ENCODE measurements at regions not wholly inside any gene's neighbourhood (a gene's known extent, or its start where the extent isn't known, plus 50 kb on each side); places are given as distances from the start of the nearest gene placed in this dataset.
"Not testable (repeated sequence)": the region's sequence is repeated elsewhere in the genome, so short reads cannot be mapped to it uniquely, and the experiment has no call there.

DNA sequence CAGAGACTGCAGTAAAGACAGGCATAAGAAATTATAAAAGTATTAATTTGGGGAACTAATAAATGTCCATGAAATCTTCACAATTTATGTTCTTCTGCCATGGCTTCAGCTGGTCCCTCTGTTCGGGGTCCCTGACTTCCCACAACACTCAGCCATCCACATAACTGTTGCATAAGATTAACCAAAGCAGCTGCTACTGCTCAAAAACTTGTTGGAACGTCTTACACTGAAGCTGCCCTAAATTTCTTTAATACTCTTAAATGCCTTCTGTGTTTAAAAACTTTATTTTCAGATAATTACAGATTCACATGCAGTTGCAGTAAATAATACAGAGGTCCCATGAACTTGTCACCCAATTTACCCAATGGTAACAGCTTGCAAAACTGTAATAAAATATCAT is 193.1 kb upstream of the DTNA start:
- not testable (repeated sequence) for H3K4me1 Mint-ChIP-seq; ATAC-seq; H3K27me3 ChIP-seq (ENCODE audit: insufficient read depth); H3K36me3 ChIP-seq (ENCODE audit: insufficient read depth); H3F3A ChIP-seq (replicated peaks; ENCODE audit: low read depth); H3K9me2 ChIP-seq (ENCODE audit: insufficient read depth); H2AFZ ChIP-seq; H3K27me3 Mint-ChIP-seq (ENCODE audit: insufficient read depth, low read depth, poor library complexity); H3K27ac ChIP-seq (ENCODE audit: low read depth); H4K20me1 ChIP-seq (replicated peaks; ENCODE audit: insufficient read depth); H3K4me1 ChIP-seq (ENCODE audit: insufficient read depth); H3K4me3 ChIP-seq; H3K27ac Mint-ChIP-seq; DNase-seq (ENCODE audit: low spot score); H3K79me2 ChIP-seq (replicated peaks; ENCODE audit: insufficient read depth); H3K4me2 ChIP-seq; H3K4me3 Mint-ChIP-seq
- peaks cover 17% of the 10 kb centered on the region for H3K9me3 Mint-ChIP-seq
- peaks cover 28% of the 10 kb centered on the region for H3K36me3 Mint-ChIP-seq (ENCODE audit: low read depth)

DNA sequence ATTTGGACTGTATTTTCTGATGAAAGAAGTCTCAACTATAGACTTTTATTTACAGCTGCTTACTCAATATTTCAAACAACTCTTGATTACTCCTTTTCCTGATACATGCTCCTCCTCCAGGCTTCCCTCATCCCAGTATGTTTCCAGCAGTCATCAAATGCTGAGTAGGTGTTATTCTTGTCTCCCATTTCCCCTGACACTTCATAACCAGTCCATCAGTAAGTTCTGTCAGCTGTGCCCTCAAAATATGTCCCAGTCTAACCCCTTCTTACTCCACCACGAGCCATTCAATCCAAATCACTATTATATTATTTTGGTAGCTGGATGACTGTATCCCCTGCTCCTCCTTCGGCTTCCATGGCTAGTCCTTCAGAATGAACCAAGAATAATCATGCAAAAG is 189.1 kb upstream of the DTNA start:
- Histone ChIP-seq H3K4me3 (no peak overlapping the region), H3K27ac (ENCODE audit: low read depth) (no peak overlapping the region), H3K27me3 (ENCODE audit: insufficient read depth) (no peaks in the 10 kb centered on the region), H3F3A (replicated peaks; ENCODE audit: low read depth) (no peaks in the 10 kb centered on the region), H3K79me2 (replicated peaks; ENCODE audit: insufficient read depth) (no peaks in the 10 kb centered on the region), H3K9me2 (ENCODE audit: insufficient read depth) (no peaks in the 10 kb centered on the region), H2AFZ (no peak overlapping the region), H3K4me1 (ENCODE audit: insufficient read depth) (no peaks in the 10 kb centered on the region; the same call in 1 of the 2 replicates), H4K20me1 (replicated peaks; ENCODE audit: insufficient read depth) (no peaks in the 10 kb centered on the region), H3K36me3 (ENCODE audit: insufficient read depth) (no peaks in the 10 kb centered on the region), H3K4me2 (no peak overlapping the region)
- Mint-ChIP-seq H3K36me3 (ENCODE audit: low read depth) (peaks cover 6% of the 10 kb centered on the region), H3K27ac (no peak overlapping the region), H3K4me3 (no peak overlapping the region), H3K27me3 (ENCODE audit: insufficient read depth, low read depth, poor library complexity) (peaks cover 1% of the 10 kb centered on the region), H3K9me3 (peaks cover 7% of the 10 kb centered on the region), H3K4me1 (peaks cover 5% of the 10 kb centered on the region)
- no peak for DNase-seq (ENCODE audit: low spot score)
- ATAC-seq = no peak
- TF ChIP-seq, protein P1, sequence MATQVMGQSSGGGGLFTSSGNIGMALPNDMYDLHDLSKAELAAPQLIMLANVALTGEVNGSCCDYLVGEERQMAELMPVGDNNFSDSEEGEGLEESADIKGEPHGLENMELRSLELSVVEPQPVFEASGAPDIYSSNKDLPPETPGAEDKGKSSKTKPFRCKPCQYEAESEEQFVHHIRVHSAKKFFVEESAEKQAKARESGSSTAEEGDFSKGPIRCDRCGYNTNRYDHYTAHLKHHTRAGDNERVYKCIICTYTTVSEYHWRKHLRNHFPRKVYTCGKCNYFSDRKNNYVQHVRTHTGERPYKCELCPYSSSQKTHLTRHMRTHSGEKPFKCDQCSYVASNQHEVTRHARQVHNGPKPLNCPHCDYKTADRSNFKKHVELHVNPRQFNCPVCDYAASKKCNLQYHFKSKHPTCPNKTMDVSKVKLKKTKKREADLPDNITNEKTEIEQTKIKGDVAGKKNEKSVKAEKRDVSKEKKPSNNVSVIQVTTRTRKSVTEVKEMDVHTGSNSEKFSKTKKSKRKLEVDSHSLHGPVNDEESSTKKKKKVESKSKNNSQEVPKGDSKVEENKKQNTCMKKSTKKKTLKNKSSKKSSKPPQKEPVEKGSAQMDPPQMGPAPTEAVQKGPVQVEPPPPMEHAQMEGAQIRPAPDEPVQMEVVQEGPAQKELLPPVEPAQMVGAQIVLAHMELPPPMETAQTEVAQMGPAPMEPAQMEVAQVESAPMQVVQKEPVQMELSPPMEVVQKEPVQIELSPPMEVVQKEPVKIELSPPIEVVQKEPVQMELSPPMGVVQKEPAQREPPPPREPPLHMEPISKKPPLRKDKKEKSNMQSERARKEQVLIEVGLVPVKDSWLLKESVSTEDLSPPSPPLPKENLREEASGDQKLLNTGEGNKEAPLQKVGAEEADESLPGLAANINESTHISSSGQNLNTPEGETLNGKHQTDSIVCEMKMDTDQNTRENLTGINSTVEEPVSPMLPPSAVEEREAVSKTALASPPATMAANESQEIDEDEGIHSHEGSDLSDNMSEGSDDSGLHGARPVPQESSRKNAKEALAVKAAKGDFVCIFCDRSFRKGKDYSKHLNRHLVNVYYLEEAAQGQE (IDR thresholded peaks at IDR 0.05; ENCODE audit: unreplicated experiment) = no peak
- TF ChIP-seq EZH2 (IDR thresholded peaks at IDR 0.05; ENCODE audit: low read depth, unreplicated experiment) = no peak
- no peak for TF ChIP-seq ZNF114 (CRISPR knock-in tag; IDR thresholded peaks at IDR 0.05)
- TF ChIP-seq ZNF331 (CRISPR knock-in tag; IDR thresholded peaks at IDR 0.05; ENCODE audit: low read depth) = no peak
- TF ChIP-seq CREB1 (CRISPR knock-in tag; IDR thresholded peaks at IDR 0.05; ENCODE audit: low read depth) = no peak
- TF ChIP-seq, protein P2, sequence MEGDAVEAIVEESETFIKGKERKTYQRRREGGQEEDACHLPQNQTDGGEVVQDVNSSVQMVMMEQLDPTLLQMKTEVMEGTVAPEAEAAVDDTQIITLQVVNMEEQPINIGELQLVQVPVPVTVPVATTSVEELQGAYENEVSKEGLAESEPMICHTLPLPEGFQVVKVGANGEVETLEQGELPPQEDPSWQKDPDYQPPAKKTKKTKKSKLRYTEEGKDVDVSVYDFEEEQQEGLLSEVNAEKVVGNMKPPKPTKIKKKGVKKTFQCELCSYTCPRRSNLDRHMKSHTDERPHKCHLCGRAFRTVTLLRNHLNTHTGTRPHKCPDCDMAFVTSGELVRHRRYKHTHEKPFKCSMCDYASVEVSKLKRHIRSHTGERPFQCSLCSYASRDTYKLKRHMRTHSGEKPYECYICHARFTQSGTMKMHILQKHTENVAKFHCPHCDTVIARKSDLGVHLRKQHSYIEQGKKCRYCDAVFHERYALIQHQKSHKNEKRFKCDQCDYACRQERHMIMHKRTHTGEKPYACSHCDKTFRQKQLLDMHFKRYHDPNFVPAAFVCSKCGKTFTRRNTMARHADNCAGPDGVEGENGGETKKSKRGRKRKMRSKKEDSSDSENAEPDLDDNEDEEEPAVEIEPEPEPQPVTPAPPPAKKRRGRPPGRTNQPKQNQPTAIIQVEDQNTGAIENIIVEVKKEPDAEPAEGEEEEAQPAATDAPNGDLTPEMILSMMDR (conservative IDR thresholded peaks at IDR 0.05; ENCODE audit: low read depth in 2 of 2) = no peak
- TF ChIP-seq NANOG (IDR thresholded peaks at IDR 0.05; ENCODE audit: borderline replicate concordance) = no peak
- TF ChIP-seq, protein P3, sequence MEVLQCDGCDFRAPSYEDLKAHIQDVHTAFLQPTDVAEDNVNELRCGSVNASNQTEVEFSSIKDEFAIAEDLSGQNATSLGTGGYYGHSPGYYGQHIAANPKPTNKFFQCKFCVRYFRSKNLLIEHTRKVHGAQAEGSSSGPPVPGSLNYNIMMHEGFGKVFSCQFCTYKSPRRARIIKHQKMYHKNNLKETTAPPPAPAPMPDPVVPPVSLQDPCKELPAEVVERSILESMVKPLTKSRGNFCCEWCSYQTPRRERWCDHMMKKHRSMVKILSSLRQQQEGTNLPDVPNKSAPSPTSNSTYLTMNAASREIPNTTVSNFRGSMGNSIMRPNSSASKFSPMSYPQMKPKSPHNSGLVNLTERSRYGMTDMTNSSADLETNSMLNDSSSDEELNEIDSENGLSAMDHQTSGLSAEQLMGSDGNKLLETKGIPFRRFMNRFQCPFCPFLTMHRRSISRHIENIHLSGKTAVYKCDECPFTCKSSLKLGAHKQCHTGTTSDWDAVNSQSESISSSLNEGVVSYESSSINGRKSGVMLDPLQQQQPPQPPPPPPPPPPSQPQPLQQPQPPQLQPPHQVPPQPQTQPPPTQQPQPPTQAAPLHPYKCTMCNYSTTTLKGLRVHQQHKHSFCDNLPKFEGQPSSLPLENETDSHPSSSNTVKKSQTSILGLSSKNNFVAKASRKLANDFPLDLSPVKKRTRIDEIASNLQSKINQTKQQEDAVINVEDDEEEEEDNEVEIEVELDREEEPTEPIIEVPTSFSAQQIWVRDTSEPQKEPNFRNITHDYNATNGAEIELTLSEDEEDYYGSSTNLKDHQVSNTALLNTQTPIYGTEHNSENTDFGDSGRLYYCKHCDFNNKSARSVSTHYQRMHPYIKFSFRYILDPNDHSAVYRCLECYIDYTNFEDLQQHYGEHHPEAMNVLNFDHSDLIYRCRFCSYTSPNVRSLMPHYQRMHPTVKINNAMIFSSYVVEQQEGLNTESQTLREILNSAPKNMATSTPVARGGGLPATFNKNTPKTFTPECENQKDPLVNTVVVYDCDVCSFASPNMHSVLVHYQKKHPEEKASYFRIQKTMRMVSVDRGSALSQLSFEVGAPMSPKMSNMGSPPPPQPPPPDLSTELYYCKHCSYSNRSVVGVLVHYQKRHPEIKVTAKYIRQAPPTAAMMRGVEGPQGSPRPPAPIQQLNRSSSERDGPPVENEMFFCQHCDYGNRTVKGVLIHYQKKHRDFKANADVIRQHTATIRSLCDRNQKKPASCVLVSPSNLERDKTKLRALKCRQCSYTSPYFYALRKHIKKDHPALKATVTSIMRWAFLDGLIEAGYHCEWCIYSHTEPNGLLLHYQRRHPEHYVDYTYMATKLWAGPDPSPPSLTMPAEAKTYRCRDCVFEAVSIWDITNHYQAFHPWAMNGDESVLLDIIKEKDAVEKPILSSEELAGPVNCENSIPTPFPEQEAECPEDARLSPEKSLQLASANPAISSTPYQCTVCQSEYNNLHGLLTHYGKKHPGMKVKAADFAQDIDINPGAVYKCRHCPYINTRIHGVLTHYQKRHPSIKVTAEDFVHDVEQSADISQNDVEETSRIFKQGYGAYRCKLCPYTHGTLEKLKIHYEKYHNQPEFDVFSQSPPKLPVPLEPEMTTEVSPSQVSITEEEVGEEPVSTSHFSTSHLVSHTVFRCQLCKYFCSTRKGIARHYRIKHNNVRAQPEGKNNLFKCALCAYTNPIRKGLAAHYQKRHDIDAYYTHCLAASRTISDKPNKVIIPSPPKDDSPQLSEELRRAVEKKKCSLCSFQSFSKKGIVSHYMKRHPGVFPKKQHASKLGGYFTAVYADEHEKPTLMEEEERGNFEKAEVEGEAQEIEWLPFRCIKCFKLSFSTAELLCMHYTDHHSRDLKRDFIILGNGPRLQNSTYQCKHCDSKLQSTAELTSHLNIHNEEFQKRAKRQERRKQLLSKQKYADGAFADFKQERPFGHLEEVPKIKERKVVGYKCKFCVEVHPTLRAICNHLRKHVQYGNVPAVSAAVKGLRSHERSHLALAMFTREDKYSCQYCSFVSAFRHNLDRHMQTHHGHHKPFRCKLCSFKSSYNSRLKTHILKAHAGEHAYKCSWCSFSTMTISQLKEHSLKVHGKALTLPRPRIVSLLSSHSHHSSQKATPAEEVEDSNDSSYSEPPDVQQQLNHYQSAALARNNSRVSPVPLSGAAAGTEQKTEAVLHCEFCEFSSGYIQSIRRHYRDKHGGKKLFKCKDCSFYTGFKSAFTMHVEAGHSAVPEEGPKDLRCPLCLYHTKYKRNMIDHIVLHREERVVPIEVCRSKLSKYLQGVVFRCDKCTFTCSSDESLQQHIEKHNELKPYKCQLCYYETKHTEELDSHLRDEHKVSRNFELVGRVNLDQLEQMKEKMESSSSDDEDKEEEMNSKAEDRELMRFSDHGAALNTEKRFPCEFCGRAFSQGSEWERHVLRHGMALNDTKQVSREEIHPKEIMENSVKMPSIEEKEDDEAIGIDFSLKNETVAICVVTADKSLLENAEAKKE (CRISPR knock-in tag; IDR thresholded peaks at IDR 0.05) = no peak
- no peak for TF ChIP-seq JUNB (IDR thresholded peaks at IDR 0.05; ENCODE audit: unreplicated experiment)
- no peak for TF ChIP-seq EZH2phosphoT487 (IDR thresholded peaks at IDR 0.05; ENCODE audit: unreplicated experiment)

Data from GM23338 (cell line).